ENCODE measurements at regions not wholly inside any gene's neighbourhood (a gene's known extent, or its start where the extent isn't known, plus 50 kb on each side); places are given as distances from the start of the nearest gene placed in this dataset.

- no peak for TF ChIP-seq SMC3 (IDR thresholded peaks at IDR 0.05; ENCODE audit: low read depth, low read length)
- no peak for TF ChIP-seq POLR2A (IDR thresholded peaks at IDR 0.05; ENCODE audit: low read depth, low read length)
- TF ChIP-seq BHLHE40 (IDR thresholded peaks at IDR 0.05; ENCODE audit: low read depth, low read length), result no peak
These were observed 116.0 kb upstream of the NCOR2 start (continued) for GRCh38 chr12:124683152-124684124.

All from IMR-90 (cell line).